Activated CD4-positive, alpha-beta T cell treated with anti-CD3 and anti-CD28 coated beads for 4 hours (primary cell): ENCODE measurements at regions not wholly inside any gene's neighbourhood (a gene's known extent, or its start where the extent isn't known, plus 50 kb on each side); places are given as distances from the start of the nearest gene placed in this dataset.

Experiments used
- DNase-seq, 2 donors: peaks; one replicate each; pipeline ENCODE4 v3.0.0-alpha.2; 2020

DNA sequence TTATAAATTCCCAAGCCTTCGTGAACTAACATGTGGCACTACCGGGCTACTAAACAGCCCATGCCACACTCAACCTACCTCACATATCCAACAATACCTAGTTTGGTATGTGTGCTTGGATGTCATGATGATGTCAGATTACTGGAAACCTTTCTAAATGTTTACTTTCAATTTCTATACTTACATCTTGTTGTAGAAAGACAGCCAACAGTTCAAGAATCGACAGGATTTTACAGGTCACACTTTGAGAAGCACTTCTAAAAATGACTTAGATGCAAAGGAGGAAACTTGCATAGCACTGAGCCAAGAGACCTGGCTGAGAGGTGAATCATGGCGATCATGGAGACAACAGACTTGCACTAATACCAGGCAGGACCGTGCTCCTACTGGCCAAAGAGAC, 209.9 kb downstream of the COL4A1 start:
- DNase-seq: no peak

DNA sequence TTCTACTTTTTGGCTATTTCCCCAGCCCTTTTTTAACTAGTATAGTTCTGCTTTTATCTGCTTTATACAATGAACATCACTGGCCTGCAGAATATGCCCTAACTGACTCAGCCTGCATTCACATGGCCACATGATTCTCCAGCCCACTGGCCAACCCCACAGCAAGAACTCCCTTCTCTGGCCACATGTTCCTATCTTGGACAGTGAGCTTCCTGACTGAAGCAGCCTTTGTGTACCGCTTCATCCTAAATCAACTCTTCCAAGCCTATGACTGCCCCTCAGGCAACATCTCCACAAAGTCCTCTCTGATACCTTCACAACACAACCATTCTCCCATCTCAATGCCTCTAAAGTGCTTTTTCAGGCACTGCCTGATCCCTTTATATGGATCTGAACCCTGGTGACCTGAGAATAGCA, 214.1 kb downstream of the COL4A1 start:
- DNase-seq: no peak

DNA sequence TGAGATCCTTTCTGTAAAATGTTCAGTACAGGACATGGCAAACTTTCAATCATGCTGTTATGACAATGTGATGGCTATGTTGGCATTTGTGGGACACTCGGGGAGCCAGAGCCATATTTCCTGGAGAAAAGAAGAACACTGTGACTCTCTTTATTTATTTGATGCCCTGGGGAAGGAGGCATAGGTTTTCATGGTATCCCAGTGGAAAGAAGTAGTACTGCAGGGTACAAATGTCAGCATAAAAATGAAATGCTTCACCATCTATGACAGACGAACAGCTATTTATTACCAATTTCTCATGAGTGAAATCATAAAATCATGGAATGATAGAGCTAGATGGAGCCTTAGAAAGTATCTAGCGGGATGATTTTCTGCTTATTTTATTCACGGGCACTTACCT, 217.1 kb downstream of the COL4A1 start:
- no peak for DNase-seq

GRCh38 chr13:110089100-110089499, 217.9 kb downstream of the COL4A1 start:
- no peak for DNase-seq

DNA sequence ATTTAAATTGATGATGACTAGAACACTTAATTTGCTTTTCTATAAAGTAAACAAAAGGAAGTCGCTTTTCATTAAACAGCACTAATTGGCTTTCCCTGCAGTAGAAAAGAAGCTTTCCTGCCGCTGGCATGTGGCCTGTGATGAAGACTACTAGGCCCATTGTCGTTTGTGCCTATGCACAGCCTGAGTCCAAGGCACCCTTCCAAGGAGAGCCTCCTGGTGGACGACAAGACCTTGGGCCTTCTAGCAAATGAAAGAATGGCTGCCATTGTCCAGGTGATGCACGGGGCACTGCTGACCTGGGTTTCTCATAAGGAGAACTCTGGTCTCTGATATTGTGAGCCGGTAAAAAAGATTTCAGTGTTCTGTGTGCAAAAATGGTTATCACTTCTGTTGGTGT, 233.0 kb downstream of the COL4A1 start:
- no peak for DNase-seq

- no peak for DNase-seq
Observed at GRCh38 chr13:110070511-110071120, 236.3 kb downstream of the COL4A1 start.

GRCh38 chr13:110070046-110070445, 236.9 kb downstream of the COL4A1 start:
- DNase-seq: no peak

GRCh38 chr13:110068176-110068473, 238.8 kb downstream of the COL4A1 start:
- DNase-seq: no peak

DNA sequence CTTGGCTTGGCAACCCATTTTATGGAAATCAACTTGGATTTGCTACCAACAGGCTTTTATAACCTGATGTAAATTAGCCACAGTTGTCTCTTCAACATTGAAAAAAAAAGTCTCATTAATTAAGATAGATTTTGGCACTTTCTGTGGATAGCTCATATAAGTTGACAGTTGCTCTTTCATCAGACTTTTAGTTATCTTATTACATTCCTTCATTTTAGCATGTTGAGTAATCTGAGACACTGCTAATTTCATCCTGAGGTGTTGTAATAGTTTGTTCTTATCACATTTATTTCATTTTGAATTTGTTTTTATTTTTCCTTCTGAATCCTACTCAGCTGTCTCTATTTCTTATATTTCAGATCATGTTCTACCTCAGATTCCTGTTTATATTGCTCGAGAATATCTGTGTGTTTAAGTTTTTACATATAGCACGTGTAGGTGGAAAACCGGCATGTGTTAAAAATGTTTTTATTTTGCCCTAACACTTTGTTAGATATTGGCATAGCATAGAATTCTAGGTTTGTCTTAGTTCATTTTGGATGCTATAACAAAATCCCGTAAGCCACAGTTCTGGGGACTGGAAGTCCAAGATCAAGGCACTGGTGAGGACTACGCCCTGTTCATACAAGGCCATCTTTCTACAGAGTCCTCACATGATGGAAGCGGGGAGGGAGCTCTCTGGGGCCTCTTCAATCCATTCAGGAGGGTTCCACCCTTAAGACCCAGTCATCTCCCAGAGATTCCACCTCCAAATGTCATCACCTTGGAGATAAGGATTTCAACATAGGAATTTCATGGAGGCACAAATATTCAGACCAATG, 239.4 kb downstream of the COL4A1 start:
- DNase-seq: no peak

GRCh38 chr13:110065780-110066179, 241.2 kb downstream of the COL4A1 start:
- no peak for DNase-seq

GRCh38 chr13:110063490-110064421, 243.2 kb downstream of the COL4A1 start:
- DNase-seq: no peak

DNA sequence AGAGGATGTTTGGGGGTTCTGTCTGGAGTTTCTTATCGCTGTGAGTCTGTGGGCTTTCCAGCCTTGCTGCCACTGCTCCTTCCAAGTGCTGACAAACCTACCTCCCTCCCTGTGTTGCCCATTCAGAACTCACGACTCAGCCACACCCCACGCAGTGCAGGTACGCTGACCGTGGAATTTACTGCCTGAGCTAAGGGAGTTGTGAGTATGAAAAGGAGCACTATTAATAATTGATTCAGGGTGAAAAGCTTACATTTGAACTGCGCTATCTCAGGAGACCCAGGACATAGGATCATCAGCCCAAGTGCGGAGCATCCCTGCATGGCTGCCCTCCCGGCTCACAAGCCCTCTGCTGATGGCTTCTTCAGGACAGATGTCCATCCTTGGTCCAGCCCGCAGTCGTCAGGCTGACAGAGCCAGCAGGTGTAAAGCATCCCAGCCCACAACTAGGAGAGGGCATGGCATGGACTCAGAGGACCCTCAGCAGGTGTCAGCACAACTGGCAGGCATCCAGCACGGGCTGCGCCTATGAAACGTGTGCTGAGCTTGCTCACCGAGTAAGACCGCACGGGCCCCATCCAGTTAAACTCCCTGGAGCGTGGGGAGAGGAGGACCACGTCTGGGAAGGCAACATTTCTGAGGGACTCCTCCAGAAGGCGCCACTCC, 244.0 kb downstream of the COL4A1 start:
- no peak for DNase-seq

DNA sequence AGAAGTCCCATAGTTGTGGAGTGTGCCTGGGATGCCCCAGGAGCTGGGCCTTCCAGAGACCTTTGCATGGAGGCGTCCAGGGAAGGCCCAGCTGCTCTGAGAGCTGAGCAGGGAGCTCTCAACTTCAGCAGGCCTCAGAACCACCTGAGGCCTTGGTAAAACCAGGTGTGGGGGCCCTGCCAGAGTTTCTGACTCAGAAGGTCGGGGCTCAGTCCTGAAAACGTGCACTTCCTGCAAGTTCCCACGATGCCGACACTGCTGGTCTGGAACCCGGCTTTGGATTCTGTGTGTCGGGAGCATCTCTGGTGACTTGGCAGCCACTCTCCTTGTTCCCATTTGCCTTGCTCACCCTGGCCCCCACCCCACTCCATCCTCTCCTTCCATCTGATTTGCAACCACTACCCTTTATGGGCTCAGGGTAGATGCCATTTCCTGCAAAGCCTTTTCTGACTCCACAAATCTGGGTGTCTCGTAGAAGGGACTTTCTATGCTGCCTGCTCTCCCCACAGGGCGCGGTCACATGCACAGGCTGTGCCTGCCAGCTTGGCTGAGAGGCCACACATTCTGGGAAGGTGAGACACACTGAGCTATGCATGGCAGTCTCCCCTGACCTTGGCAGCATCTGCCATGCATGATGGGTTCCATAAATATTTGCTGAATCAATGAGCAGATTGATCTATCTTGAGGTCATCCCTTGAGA, 244.7 kb downstream of the COL4A1 start:
- DNase-seq: no peak

DNA sequence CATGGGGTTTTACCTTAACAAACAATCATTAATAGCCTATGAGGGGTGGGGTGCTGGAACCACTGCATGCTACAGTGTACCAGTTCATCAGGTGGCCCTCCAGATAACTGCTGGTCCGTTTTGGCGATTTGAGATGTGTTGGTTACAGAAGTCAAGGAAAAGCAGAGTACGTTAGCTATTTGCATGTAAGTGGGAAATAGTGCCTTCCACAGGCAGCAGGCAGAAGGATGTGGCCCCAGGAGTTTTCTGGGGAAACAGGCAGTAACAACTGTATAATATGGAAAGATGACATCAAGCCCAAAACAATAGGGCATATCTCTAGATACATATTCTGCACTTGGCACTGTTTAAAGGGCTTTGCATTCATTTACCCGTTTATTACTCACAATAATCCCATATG, 245.7 kb downstream of the COL4A1 start:
- no peak for DNase-seq

- DNase-seq: no peak
Observed at GRCh38 chr13:110057052-110057451, 249.9 kb downstream of the COL4A1 start.

GRCh38 chr13:110056640-110057039, 250.3 kb downstream of the COL4A1 start:
- no peak for DNase-seq

GRCh38 chr13:110055089-110055488, 251.9 kb downstream of the COL4A1 start:
- DNase-seq: no peak

GRCh38 chr13:110054041-110054440, 252.9 kb downstream of the COL4A1 start:
- DNase-seq: no peak

DNA sequence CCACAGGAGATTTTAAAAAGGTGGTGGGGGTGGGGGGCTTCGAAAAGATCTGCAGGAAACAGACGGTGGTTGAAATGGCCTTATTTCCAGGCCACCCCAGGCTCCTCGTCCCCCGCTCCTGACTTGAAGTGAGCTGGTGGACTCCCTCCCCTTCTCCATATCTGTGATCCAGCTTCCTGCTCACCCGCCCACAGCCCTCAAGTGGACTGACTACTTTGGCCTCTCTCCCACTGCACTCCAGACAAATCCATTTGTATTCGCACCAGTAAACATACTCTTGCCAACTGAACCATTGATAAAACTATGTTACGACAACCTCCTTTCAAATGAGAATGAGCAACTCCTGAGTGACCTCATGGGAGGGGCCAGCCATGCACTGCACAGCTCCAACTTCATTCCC, 259.5 kb downstream of the COL4A1 start:
- no peak for DNase-seq

- DNase-seq: no peak
Observed at GRCh38 chr13:110046811-110047210, 260.1 kb downstream of the COL4A1 start.

- DNase-seq: no peak
Observed at GRCh38 chr13:110045919-110046318, 259.5 kb upstream of the IRS2 start.

DNA sequence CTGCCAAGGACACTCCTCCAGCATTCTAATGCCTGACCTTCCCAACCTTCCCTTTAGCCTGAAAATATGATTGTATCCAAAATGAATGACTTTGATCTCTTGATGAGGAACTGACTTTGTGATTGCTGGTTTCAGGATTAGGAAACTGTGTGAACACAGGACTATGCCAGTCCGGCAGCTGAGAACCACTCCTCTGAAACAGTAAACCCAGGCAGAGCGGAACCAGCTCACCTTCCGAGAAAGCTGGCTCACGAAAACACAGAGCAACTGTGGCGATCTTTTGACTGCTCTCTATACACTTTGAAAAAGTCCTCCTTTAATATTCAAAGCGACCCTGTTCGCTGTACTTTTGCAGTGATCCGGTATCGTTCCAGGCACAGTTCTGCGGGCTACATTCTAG, 258.8 kb upstream of the IRS2 start:
- no peak for DNase-seq
